NT2/D1 (cell line): ENCODE measurements at regions not wholly inside any gene's neighbourhood (a gene's known extent, or its start where the extent isn't known, plus 50 kb on each side); places are given as distances from the start of the nearest gene placed in this dataset.

Experiments used
- DNase-seq: peaks from one replicate; pipeline ENCODE4 v3.0.0-alpha.2; 2011; ENCODE audit warnings: low read depth, low spot score
- H3K27me3 ChIP-seq: 2 replicates; pipeline ENCODE4 v1.6.0; 2011; ENCODE audit warnings: mild to moderate bottlenecking; ENCODE audit not compliant: insufficient read length, insufficient read depth
- H3K36me3 ChIP-seq: 2 replicates; pipeline ENCODE4 v1.6.1; 2011; ENCODE audit warnings: mild to moderate bottlenecking, low read length, mixed read lengths; ENCODE audit not compliant: insufficient read depth, insufficient read length
- H3K4me1 ChIP-seq: 2 replicates; pipeline ENCODE4 v1.5.1; 2011; ENCODE audit not compliant: insufficient read depth, insufficient read length
- H3K4me3 ChIP-seq: 2 replicates; pipeline ENCODE4 v1.5.1; 2011; ENCODE audit warnings: low read depth; ENCODE audit not compliant: insufficient read length
- H3K9ac ChIP-seq: 2 replicates; pipeline ENCODE4 v1.6.0; 2011; ENCODE audit warnings: low read depth; ENCODE audit not compliant: insufficient read length
- H3K9me3 ChIP-seq: 2 replicates; pipeline ENCODE4 v1.5.1; 2011; ENCODE audit warnings: mild to moderate bottlenecking, low read length; ENCODE audit not compliant: insufficient read depth
- SUZ12 ChIP-seq: IDR thresholded peaks from 2 replicates; pipeline ENCODE4 v1.6.1; 2011; ENCODE audit not compliant: insufficient read length, insufficient read depth; ENCODE audit errors: extremely low read depth
- YY1 ChIP-seq: IDR thresholded peaks from 2 replicates; pipeline ENCODE4 v1.6.1; 2011; ENCODE audit not compliant: insufficient read length, insufficient read depth
- ZNF274 ChIP-seq: IDR thresholded peaks from 2 replicates; pipeline ENCODE4 v1.6.1; 2011; ENCODE audit warnings: mild to moderate bottlenecking, low read depth, low read length

DNA sequence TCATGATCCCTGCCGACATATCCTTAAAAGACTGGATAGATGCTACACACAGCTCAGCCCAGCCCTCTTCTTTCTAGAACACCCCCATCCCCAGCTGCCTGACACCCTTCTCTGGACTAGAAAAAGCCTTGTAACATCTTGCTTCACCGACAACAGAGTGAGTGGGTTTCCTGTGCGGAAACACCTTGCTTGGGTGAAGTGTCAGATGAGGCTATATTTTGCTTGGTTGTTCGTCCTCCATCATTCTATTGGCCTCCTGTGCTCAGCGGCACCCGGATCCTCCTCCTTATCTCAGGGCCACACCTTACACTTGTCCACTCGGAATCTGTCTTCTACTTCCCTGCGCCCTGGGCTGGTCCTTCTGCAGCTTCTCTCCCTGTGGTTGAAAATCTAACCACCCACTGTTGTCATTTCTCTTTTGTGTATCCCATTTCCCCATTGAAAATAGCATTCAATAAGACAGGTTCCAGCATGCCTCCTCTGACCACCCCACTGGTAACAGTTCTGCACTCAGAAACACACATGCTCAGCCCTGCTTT lies 101.3 kb upstream of the MLN start:
- no peak for TF ChIP-seq ZNF274
- no peak for TF ChIP-seq YY1
- no peak for TF ChIP-seq SUZ12
- Histone ChIP-seq H3K27me3 (peaks cover 5% of the 10 kb centered on the region), H3K36me3 (no peaks in the 10 kb centered on the region), H3K9ac (no peak overlapping the region), H3K4me3 (no peak overlapping the region), H3K4me1 (no peaks in the 10 kb centered on the region), H3K9me3 (no peaks in the 10 kb centered on the region)
- no peak for DNase-seq

DNA sequence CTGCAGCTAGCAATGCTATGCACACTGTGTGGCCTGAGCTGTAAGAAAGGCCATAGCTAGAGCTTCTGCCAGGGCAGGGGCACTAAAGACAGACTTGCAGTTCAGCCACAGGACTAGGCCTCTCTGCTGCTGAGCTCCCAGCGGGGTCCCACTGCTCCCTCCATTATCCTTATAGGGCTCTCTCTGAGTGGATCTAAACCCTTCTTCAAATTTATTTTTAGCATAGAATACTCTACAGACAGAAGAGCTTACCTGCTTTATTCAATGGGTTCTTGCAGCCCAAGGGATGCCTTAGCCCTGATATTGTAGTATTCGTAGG lies 100.9 kb upstream of the MLN start:
- Histone ChIP-seq H3K4me1 (no peaks in the 10 kb centered on the region), H3K36me3 (no peaks in the 10 kb centered on the region), H3K9me3 (no peaks in the 10 kb centered on the region), H3K27me3 (peaks cover 5% of the 10 kb centered on the region), H3K4me3 (no peak overlapping the region), H3K9ac (no peak overlapping the region)
- TF ChIP-seq ZNF274 (no peak), SUZ12 (no peak), YY1 (no peak)
- DNase-seq = no peak

DNA sequence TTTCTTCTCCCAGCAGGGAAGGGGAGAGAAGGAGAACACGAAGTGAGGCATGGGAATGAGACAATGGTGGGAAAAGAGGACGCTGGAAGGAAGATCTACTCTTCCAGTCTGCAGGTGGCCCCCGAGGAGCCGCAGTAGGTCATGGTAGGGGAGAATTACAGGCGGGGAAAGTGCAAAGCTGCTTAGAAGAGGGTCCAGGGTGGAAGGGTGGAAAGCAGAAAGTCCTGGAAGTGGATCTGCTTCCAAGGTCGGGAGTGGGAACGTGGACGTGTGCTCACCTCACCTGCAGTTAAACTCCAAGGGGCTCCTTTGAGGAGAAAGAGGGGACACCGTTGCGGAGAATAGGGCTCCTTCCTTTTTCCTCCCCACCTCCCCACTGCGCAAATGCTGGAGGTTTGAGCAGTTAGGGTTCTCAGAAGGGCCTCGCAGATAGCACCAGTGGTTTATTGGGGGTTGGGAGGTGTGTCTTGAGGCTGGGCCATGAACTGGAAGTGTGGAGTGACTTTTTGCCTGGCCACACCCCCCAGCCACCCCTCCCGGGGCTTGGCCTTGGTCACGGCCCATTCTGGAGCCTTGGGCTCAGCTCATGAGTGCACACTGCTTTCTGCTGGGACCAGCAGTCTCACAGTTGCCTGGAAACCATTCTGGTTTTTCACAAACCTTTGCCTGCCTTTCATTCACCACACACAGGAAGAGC lies 100.4 kb upstream of the MLN start:
- no peaks in the 10 kb centered on the region for H3K36me3 ChIP-seq
- H3K9me3 ChIP-seq = no peaks in the 10 kb centered on the region
- no peak for TF ChIP-seq SUZ12
- no peak for TF ChIP-seq YY1
- TF ChIP-seq ZNF274 = no peak
- H3K27me3 ChIP-seq = peaks cover 5% of the 10 kb centered on the region
- H3K4me3 ChIP-seq = no peak overlapping the region
- no peak overlapping the region for H3K9ac ChIP-seq
- DNase-seq = peak; percentile 5
- no peaks in the 10 kb centered on the region for H3K4me1 ChIP-seq

DNA sequence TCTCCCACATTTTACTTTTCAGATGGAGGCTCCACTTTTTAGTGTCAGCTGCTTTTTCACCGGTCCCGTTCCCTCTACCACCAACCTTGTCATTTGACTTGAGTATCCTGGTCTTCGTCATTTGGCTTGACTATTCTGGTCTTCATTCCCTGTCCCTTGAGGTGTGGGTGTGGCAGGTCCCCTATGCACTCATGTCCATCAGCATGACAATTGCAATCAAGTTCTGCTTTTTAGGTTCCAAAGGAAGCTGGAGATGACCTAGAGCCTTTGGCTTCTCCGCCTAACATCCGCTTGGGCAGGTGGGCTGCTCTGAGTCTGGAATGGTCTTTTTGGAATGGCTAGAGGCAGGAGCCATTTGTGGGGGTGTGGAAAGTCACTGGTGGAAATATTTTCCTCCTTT lies 99.8 kb upstream of the MLN start:
- peaks cover 5% of the 10 kb centered on the region for H3K27me3 ChIP-seq
- H3K4me3 ChIP-seq = no peak overlapping the region
- no peaks in the 10 kb centered on the region for H3K9me3 ChIP-seq
- TF ChIP-seq ZNF274 = no peak
- TF ChIP-seq SUZ12 = no peak
- TF ChIP-seq YY1 = no peak
- no peaks in the 10 kb centered on the region for H3K36me3 ChIP-seq
- DNase-seq = no peak
- no peak overlapping the region for H3K9ac ChIP-seq
- H3K4me1 ChIP-seq = no peaks in the 10 kb centered on the region

DNA sequence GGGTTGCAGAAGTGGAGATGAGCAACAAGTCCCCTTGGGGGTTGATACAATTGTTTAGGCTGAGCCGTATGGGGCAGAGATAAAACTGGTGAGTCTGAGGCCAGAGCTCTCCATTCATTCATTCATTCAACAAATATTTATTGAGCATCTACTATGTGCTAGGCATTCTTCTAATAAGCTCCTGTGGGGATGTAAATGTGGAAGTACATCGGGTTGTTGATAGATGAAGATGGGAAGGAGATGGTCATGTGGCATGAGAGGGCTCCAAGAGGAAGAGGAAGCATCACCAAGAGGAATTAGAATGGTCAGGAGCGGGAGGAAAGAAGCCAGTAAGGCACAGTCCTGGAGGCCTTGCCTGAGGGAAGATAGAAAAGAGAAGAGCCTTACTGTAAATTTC lies 98.7 kb upstream of the MLN start:
- no peak for DNase-seq
- Histone ChIP-seq H3K4me1 (no peaks in the 10 kb centered on the region), H3K4me3 (no peak overlapping the region), H3K27me3 (peaks cover 5% of the 10 kb centered on the region), H3K36me3 (no peaks in the 10 kb centered on the region), H3K9ac (no peak overlapping the region), H3K9me3 (no peaks in the 10 kb centered on the region)
- no peak for TF ChIP-seq YY1
- no peak for TF ChIP-seq SUZ12
- TF ChIP-seq ZNF274 = no peak

DNA sequence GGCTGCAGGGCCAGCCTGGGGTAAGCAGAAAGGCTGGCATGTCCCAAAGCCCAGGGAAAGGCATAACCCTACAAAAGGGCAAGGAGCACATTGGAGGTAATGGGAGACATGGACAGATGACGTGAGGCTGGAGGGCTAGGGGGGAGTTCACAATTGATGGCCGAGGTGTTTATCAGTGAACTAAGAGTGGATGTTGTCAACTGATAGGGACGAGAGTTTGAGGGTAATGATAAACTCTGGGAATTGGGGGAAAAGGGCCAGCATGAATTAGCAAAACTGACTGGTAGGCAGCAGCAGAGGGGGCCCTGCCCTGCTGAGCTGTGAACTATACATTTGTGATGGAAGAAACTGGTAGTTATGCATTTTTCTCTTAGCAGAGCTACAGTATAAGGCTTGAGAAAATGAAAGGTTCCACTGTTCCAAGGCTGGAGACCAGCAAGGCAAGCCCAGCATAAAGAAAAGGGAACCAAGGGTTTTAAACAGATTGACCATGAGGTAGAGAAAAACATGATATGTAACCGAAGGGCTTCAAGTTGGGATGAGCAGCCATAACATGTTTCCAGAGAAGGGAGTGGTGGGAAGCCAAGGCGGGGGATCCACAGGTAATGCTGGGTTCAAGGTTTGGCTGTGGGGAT lies 98.1 kb upstream of the MLN start:
- no peaks in the 10 kb centered on the region for H3K36me3 ChIP-seq
- no peak overlapping the region for H3K9ac ChIP-seq
- H3K4me3 ChIP-seq = no peak overlapping the region
- H3K9me3 ChIP-seq = no peaks in the 10 kb centered on the region
- H3K4me1 ChIP-seq = no peaks in the 10 kb centered on the region
- H3K27me3 ChIP-seq = peaks cover 5% of the 10 kb centered on the region
- TF ChIP-seq YY1 (no peak), SUZ12 (no peak), ZNF274 (no peak)
- DNase-seq = no peak

DNA sequence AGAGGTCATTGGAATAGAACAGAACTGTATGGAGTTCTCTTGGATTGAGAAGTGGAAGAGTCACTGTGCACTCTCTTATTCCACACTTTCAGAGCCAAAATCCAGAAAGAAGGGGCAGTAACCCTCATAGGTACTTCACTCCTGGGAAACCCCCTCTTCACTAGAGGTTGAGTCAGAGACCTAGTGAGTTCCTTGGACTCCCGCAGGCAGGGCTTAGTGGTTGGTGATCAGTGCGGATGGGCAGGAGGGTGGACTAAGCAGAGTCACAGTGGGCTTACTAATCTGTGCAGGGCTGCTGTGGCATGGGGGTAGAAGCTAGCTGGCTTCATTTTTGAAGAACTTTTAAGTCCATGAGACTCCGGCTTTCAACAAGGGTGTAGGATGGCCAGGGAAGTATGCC lies 95.0 kb upstream of the MLN start:
- no peak for DNase-seq
- TF ChIP-seq YY1 (no peak), SUZ12 (no peak), ZNF274 (no peak)
- no peaks in the 10 kb centered on the region for H3K36me3 ChIP-seq
- H3K4me3 ChIP-seq = no peak overlapping the region
- H3K9ac ChIP-seq = no peak overlapping the region
- no peaks in the 10 kb centered on the region for H3K4me1 ChIP-seq
- H3K27me3 ChIP-seq = peaks cover 5% of the 10 kb centered on the region
- no peaks in the 10 kb centered on the region for H3K9me3 ChIP-seq
